ENCODE measurements at regions not wholly inside any gene's neighbourhood (a gene's known extent, or its start where the extent isn't known, plus 50 kb on each side); places are given as distances from the start of the nearest gene placed in this dataset.

DNA sequence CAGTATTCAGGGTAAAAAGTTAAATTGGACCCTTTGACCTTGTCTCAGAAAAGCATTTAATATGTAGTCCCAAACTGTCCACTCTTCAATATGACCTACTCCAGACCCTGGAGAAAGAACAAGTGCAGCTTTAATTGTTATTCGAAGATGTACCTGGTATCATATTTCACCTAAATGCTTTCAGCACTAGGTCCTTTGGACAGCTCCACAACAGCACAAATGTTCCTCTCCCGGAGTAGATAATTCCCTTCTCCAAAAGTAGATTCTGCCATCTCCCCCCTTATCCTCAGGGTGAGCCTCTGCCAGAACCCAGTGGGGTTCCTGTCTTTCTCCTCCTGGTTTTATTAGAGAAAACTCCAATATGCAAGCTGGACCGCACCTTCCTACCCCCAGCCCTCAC lies 104.5 kb upstream of the AJAP1 start:
- Mint-ChIP-seq H3K27me3 (ENCODE audit: insufficient read depth, unreplicated experiment) (no peaks in the 10 kb centered on the region), H3K36me3 (ENCODE audit: insufficient read depth, unreplicated experiment) (no peaks in the 10 kb centered on the region), H3K4me3 (ENCODE audit: unreplicated experiment) (no peak overlapping the region), H3K27ac (ENCODE audit: low read depth, unreplicated experiment) (no peak overlapping the region), H3K4me1 (ENCODE audit: insufficient read depth, unreplicated experiment) (no peaks in the 10 kb centered on the region), H3K9me3 (ENCODE audit: unreplicated experiment) (peaks cover 20% of the 10 kb centered on the region)
- peak; percentile 19 for DNase-seq (ENCODE audit: unreplicated experiment)
- POLR2A ChIA-PET: no interaction called here
- no TSS peak for BruUV-seq (replicated peaks)
- TF ChIP-seq CTCF (IDR thresholded peaks at IDR 0.05; ENCODE audit: unreplicated experiment): no peak
- CTCF ChIA-PET: interaction anchor here (0.7 kb wide), 1 partner anchor 13 kb away, joined by 3 read pairs; no protein-coding TSS in a partner anchor
- intact Hi-C loops (cut with micrococcal nuclease): no loop called here

DNA sequence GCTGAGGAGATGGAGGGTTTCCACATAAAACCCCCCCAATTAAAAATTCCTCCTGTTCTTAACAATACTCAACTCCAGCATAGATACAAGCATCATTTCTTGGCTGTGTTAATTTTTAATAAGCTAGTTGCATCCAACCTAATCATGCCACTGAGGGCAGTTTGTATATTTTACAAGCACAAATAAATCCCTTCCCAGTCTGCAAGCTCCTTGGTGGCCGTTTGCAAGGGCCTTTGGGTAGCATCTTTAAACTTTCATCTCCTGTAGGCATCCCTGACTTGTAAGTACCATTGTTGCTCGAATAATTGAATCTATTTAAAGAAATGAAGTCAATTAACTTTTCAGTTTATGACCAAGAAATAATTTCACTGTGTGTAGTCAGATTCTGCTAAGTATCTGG lies 103.5 kb upstream of the AJAP1 start:
- Mint-ChIP-seq H3K36me3 (ENCODE audit: insufficient read depth, unreplicated experiment) (no peaks in the 10 kb centered on the region), H3K27me3 (ENCODE audit: insufficient read depth, unreplicated experiment) (no peaks in the 10 kb centered on the region)
- BruUV-seq (replicated peaks): no TSS peak

GRCh38 chr1:4551706-4552105 lies 102.7 kb upstream of the AJAP1 start:
- intact Hi-C loops (cut with micrococcal nuclease): no loop called here
- no peak for TF ChIP-seq CTCF (IDR thresholded peaks at IDR 0.05; ENCODE audit: unreplicated experiment)
- H3K4me1 Mint-ChIP-seq (ENCODE audit: insufficient read depth, unreplicated experiment): no peaks in the 10 kb centered on the region
- no peaks in the 10 kb centered on the region for H3K36me3 Mint-ChIP-seq (ENCODE audit: insufficient read depth, unreplicated experiment)
- POLR2A ChIA-PET: no interaction called here
- CTCF ChIA-PET: no interaction called here
- H3K9me3 Mint-ChIP-seq (ENCODE audit: unreplicated experiment): peaks cover 18% of the 10 kb centered on the region
- no TSS peak for BruUV-seq (replicated peaks)
- H3K27ac Mint-ChIP-seq (ENCODE audit: low read depth, unreplicated experiment): no peak overlapping the region
- no peak overlapping the region for H3K4me3 Mint-ChIP-seq (ENCODE audit: unreplicated experiment)
- DNase-seq (ENCODE audit: unreplicated experiment): no peak
- no peaks in the 10 kb centered on the region for H3K27me3 Mint-ChIP-seq (ENCODE audit: insufficient read depth, unreplicated experiment)

More for the DNA sequence above, 103.5 kb upstream of the AJAP1 start:
- CTCF ChIA-PET: no interaction called here
- Mint-ChIP-seq H3K4me3 (ENCODE audit: unreplicated experiment) (no peak overlapping the region), H3K9me3 (ENCODE audit: unreplicated experiment) (peaks cover 18% of the 10 kb centered on the region), H3K4me1 (ENCODE audit: insufficient read depth, unreplicated experiment) (no peaks in the 10 kb centered on the region), H3K27ac (ENCODE audit: low read depth, unreplicated experiment) (no peak overlapping the region)
- TF ChIP-seq CTCF (IDR thresholded peaks at IDR 0.05; ENCODE audit: unreplicated experiment): no peak
- intact Hi-C loops (cut with micrococcal nuclease): no loop called here
- DNase-seq (ENCODE audit: unreplicated experiment): no peak
- POLR2A ChIA-PET: no interaction called here

DNA sequence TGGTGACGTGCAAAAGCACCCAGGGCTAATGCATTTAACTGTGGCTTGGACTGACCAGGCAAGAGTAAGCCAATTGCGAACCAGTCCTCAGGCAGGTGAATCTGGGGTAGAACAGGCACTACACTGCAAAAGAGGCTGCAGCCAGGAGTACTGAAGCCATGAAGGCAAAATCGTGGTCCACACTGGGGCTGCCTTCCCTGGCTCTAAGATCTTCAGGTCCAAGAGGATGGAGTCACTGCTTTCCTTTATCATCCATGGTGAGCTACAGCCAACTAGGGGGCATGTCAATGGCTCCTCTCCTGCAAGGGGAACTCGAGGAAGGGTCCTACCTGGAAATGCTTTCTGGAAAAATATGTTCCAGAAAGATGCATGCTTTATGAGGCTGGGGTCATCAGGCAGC lies 100.6 kb upstream of the AJAP1 start:
- intact Hi-C loops (cut with micrococcal nuclease): no loop called here
- BruUV-seq (replicated peaks): no TSS peak
- ChIA-PET CTCF (no interaction called here), POLR2A (interaction anchor here (0.6 kb wide), 1 partner anchor 40 kb away, joined by 3 read pairs; no protein-coding TSS in a partner anchor)
- Mint-ChIP-seq H3K27me3 (ENCODE audit: insufficient read depth, unreplicated experiment) (no peaks in the 10 kb centered on the region), H3K4me3 (ENCODE audit: unreplicated experiment) (no peak overlapping the region), H3K9me3 (ENCODE audit: unreplicated experiment) (peaks cover 18% of the 10 kb centered on the region), H3K36me3 (ENCODE audit: insufficient read depth, unreplicated experiment) (no peaks in the 10 kb centered on the region), H3K27ac (ENCODE audit: low read depth, unreplicated experiment) (no peak overlapping the region), H3K4me1 (ENCODE audit: insufficient read depth, unreplicated experiment) (no peaks in the 10 kb centered on the region)
- no peak for TF ChIP-seq CTCF (IDR thresholded peaks at IDR 0.05; ENCODE audit: unreplicated experiment)
- no peak for DNase-seq (ENCODE audit: unreplicated experiment)

Measured in MCF 10A (cell line).